ENCODE measurements at regions not wholly inside any gene's neighbourhood (a gene's known extent, or its start where the extent isn't known, plus 50 kb on each side); places are given as distances from the start of the nearest gene placed in this dataset.

DNA sequence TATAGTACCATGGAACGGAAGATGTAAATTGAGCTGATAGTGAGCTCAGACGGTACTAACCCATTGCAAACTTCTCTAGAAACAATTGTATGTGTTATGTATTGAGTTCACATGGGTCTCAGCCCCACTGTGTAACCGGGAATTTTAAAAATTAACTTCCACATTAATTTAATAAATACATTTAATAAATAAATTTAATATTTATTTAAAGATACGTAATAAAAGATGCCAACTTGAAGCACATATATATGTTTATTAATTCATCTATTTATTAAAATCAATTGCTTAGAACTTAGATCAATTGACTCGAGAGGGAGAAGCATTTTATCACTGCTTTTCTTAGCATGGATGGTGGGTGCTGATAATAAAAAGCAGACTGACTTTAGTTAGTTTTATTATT, 170.1 kb upstream of the NPVF start:
- no peak for DNase-seq

DNA sequence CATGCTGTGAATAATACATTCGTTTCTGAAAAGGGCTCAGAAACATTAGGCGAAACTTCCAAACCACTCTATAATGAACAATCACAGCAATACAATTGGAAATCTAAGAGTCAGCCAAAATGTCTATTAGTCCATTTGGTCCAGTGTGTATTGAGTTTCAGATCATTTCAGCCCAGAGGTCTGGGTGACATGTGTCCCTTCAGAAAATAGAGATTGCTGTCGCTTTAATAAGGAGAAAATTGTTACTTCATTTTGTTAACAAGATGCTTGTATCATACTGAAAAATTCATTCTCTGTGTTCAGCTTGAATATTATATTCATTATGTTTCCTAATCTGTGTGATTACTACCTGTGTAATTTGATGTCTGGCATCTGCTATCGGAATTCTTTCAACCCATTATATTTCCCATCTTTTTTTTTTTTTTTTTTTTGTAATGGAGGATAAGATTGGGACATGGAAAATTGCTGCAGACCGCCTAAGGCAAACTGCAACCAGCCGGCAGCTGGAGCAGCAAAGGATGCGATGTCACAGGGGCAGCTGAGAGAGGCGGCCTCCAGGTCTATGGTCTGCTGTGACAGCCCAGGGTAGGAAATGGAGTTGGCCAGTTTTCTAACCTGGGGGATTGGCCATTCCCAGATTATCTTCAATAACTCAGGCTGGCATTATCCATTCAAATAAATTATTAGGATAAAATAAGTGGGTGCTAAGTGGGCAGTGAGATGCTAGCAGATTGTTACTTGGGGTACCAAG, 170.9 kb upstream of the NPVF start:
- no peak for DNase-seq

DNA sequence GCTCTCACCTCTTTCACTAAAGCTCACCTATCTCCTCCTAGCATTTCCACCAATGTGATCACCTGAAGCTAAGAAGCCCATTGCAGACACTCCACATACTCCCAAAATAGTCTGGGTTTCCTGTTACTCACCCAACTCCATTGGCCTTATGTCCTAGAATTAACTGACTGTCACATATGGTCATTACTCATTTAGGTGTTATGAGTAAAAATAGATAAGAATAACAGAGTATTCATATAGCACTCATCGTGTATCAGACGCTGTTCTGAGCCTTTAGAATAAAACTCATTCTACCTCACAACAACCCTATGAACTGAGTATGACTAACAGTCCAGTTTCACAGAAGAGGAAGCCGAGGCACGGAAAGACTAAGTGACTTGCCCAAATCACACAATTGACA, 174.2 kb upstream of the NPVF start:
- no peak for DNase-seq

DNA sequence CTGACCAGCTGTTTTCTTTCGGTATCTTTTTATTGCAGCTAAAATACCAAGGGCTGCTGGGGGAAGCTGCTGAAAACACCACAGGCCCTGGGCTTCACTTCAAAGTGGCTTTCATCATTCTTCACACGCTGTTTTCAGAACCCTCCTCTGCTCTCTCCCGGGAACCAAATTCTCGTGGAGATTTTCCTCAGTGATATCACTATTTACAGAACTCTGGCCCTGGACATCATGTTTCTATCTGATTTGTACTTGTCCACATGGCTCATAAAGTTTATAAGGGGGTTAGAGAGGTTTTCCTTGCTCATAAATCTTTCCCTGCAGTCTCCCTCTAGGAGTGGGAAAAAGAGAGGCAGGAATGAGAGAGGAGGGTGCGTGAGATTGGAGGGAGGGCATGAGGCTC, 177.4 kb upstream of the NPVF start:
- no peak for DNase-seq

DNA sequence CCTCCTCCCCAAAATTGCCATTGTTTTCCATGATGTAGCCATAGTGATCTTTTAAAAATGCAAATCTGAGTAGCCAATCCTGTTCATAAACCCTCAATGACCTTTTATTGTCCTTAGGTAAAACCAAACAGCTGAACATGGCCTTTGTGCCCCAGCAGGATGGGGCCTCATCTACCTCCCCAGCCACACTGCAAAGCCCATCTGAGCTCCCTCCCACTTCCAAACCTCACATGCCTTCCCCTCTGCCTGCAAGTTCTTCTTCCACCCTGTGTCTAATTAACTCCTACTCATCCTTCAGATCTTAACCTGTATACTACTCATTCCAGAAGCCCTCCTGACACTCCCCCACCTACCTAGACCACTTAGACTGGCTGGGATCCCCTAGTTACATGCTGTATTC, 178.8 kb upstream of the NPVF start:
- no peak for DNase-seq

DNA sequence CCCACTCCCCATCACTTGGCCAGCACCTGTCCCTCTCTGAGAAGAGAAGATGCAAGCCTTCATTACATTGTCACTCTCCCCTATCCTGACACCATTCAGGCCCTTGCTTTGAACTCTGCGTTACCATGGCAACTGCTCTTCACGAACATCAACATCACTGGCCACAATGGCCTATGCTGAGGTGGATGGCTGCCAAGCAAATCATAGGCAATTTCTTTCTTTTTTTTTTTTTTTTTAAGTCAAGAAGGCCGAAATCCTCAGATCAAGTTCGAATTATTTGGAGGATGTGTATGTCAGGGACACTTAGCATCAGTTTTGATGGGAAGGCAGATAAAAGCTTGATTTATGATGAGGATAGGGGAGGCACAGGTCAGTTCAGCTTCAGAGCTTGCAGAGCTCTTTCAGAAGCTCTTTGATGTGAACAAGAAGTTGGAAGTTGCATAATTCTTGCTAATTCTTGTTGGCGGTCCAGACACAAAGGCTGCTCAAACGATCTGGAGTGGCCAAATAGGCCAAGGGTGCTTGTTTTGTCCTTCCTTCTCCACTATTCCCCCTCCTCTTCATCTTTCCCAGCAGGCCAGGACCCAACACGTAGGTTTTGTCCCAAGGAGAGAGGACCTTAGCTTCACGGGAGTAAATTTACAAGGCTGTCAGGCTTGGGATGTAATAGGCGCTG, 179.9 kb upstream of the NPVF start:
- DNase-seq = no peak

DNA sequence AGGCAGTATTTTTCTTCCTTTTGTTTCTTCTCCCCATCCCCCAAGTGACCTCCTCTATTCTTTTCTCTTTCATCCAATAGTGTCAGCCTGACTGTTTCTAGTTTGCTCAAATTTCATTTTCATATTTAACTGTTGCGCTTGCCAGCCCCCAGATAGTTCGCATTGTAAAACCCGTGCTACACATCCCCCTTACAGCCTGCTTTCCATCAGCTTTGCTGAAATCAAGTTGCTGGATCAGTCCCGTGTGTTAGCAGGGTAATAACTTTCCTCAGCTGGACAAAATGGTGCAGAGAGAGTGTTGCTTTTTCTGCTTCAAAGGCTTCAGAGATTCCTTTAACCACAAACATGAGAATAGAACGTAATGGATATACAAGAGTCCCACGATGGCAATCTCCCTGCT, 180.6 kb upstream of the NPVF start:
- DNase-seq = no peak

DNA sequence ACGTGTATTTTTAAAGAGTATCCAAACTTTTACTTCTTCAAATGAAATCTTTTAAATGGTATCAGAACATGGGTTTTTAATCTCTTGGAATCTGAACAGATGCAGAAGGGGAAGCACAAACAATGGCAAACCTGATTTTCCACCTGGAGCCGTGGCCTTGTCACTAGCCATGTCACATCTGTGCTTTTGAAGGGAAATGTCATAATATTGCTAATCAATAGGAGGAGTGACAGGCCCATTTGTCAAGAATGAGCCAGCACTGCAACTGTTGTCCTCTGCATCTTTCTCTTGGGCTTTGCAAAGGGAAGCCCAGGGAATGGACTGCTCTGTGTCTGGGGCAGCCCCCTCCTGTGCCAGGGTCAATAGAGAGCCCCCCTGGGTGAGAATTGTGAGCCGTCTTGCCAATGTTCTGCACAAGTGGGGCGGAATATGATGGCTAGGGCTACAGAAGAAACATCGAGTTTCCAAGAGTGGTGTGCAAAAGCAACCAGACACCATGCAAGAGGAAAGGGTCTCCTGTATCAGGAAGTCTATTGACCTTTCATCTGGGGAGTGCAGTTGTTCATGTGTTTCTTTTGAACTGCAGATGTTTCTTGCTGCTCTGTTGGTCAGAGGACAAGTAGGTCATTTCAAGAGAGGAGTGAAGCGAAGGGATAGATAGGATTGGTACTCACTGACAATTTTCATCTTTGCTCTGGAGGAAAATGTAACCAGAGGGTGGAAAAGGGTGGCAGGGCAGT, 181.8 kb upstream of the NPVF start:
- DNase-seq = no peak

DNA sequence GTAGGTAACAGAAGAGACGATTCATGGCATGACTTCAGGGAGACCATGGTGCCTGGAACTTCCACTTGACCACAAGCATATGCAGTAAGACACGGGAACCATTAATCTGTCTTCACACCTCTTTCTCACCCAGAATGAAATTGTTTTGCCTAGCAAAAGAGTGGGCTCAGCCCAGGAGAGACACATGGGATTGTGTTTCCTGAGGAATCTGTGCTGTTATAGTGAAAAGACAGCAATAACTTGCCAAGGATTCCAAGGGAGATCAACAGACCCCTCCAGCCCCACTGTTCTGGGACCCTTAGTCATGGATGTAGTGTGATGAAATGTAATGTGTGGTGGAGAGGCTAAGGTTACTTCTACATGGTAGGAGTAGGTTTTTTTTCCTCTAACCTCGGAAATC, 192.5 kb upstream of the NPVF start:
- no peak for DNase-seq

DNA sequence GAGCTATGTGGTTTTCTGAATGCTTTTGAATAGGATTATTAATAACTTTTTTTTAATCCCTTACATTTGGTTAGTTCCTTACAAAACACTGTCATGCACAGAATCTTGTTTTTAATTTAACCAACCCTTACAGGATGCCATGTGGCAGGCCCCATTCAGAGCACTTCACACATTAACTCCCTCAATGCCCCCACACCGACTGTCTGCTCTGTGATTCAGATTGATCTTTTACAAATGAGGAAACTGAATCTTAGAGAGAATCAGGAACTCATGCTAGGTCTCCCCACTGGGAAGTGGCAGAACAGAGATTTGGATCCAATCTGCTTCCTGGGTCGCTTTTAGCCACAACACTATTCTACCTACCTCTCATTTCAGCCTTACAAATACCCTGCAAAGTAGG, 195.8 kb upstream of the NPVF start:
- DNase-seq = no peak

DNA sequence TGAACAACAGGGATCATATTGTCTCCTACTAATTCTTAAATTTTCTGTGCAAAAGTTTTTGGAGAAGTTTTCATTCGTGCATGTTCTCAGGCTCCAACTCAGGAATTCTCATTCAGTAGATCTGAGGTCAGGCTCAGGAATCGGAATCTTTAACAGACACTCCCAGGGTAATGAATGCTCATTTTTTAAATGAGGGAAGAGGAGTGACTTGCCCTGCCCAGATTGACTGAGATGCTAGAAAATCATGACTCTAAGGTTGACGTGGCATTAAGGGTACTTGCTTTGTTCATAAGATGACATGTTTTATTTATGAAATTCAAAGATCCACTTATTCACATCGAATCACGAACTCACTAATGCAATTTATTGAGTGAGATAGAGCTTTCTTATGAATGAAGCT, 196.6 kb upstream of the NPVF start:
- DNase-seq = no peak

DNA sequence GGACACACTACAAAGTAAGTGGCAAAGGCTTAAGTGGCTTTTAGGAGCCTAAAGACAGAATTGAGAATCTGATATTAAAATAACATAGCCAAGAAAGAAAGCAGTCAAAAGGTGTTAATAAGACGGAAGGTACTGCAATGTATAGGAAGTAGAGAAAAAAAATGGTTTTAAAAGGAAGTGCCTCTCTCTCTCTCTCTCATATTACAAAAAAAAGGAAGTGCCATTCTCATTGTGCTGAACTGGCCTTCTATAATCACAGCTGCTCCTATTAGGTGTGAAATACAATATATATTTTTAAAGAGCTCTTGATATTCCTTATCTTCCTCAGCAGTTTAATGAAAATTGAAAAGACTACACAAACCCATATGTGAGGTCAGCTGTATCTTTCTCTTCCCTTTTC, 199.4 kb upstream of the NPVF start:
- DNase-seq = no peak

DNA sequence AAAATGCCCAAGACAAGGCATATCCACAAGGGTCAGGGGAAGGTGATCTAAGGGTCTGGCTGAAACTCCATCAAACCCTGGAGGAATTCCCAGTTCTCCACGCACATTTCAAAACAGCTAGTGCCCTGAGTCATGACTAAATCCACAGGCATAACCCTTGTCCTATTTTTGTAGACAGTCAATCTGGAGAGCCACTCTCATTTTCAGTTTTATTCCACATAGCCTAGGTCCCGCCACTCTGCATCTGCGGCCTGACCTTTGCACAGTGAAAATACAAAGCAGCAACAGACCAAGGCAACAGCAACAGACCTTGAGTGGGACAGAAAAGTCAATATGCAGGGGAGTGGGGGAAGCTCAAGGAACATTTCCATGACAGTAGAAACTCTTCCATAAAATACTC, 201.4 kb upstream of the NPVF start:
- DNase-seq = no peak

DNA sequence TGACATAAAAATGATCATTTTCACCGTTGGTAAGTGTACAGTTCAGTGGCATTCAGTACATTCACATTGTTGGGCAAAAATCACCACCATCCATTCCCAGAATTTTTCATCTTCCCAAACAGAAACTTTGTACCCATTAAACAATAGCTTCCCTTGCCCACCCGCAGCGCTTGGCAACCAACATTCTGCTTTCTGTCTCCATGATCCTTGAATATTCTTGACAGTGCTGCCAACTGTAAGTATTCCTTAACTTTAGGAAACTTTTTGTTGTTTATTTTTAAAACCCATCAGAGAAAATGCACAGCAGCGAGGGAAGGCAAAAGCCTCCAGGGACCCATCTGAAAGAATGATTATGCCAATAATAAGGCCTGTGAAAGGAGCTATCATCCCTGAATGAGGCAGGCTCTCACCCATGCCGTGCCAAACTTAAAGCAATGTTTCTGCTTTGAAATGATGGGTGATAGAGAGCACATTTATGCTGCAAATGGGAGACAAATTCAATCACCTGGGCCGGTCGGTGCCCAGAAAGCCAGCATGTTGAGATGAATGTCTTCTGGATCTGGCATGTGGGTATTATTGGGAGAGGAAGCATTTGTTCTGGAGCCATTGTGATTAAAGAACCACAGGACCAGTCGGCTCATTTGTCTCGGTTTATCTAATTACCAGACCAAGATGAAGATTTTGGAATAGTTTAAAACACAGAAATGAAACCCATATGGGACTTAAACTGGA, 202.1 kb upstream of the NPVF start:
- no peak for DNase-seq

DNA sequence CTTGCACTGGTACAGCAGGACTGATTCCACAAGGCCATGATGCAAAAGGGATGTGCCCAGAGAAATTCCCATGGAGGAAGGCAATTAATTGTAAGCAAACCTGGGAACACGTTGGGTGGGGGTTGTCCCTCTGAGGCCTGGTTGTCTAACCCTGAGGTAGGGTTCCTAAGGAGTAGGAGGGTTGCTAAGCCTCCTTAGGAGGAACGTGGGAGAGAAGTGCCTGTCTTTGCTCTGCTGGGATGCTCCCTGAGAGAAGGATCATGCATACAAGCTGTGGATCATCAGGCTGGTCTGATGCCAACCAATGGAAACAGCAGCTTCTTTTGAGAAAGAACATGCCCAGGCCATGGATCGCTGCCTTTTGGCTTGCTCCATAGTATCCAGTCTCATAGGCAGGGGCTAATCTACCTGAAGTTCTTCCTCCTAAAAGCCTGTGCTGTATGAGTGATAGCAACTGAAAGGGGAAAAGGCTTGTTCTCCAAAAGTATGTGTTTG, 203.7 kb upstream of the NPVF start:
- DNase-seq = no peak

DNA sequence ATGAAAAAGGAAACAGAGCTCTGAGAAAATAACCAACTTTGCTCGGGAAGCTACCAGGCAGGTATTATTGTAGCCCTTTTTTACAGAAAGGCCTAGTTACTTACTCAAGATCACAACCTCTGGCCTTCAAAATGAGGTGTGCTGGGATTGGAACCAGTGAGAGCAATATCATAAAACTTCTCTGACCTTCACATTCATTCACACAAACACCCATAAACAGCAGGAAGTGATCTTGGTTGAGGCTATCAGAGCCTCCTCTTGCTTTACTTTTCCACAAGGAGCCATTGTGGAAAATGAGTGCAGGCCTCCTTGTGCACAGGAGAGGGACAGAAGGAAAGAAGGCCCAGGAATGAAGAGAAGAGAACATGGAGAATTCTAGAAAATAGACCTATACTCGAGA, 204.5 kb upstream of the NPVF start:
- no peak for DNase-seq

DNA sequence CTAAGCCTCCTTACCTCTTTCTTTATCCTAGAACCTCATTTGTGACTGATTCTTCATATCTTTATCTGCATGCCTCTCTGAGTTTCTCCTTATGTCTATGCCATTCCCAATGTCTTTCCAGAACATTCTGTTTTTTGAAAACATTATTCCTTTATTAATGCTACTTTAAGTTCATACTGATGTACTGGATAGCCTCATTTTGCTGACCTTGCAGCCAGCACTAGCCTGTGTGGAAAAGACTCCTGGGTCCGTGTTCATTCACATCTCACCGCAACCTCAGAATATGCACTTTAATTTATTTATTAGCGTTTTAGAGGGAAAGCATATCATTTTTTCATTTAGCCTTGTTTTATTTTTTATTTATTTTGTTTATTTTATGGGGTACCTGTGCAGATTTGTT, 208.1 kb upstream of the NPVF start:
- DNase-seq = no peak

DNA sequence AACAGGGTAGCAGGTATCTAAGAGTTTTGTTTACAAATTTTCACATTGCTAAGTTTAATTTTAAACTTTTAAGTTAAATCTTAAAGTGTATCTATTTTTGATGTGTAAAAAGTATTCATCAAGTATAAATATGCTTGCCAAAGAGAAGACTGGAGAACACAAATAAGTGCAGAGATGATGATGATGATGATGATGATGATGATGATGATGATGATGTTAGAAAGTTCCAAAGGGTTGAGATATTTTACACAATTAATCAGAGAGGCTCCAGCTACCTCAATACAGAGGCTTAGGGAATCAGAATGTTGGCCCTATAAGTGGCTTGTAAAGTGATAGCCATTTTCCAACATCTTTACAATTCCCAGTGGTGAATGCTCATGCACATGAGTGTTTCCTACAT, 209.0 kb upstream of the NPVF start:
- DNase-seq = no peak

DNA sequence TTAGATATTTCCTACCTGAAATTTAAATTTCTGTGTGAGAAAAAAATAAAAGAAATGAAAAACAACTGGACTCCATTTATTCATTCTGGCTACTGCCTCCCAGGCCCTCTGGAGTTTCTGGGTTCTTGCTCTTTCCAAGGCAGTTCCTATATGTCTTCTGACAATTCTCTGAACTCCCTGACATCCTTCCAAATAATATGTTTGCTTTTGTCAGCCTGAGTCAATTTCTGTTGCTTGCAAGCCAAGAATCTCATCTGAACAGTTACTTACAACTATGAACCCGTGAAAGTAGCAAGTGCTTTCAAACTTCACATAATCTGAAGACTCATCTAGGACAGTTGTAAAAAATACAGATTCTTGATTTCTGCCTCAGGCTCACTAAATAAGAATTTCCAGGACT, 216.7 kb upstream of the NPVF start:
- no peak for DNase-seq

DNA sequence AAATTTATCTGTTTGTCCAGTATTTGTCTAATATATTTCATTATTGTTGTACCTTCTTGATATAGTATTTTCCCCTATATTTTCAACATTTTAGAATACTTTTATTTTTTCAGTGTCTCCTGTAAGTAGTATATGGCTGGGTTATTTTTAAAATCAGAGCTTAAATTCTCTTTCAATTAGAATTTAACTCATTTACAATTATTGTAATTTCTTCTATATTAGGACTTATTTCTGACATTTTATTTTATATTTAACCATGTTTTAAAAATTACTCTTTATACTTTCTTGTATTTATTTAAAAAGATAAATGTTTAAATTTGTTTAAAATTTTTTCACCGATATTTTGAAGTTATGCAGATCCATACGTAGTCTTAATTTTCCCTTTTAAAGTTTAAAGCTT, 220.0 kb upstream of the NPVF start:
- no peak for DNase-seq

DNA sequence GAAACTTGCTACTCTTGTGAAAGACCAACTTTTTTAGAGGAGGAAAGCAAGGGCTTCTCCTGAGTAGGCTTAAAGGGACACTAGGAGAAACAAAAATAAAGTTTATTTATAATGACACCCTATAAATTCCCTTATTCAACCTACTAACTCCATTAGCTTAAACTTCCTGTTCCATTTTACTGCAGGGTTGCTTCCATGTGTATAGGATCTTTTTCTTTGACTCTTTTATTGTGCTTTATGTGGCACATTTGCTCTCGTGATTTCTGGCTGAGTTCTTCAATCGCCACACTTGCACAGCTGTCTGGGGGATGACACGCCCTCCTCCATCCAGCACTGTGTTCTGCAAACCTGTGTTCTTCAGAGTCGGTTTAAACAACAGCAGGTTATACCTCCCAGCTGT, 225.7 kb upstream of the NPVF start:
- DNase-seq = no peak

DNA sequence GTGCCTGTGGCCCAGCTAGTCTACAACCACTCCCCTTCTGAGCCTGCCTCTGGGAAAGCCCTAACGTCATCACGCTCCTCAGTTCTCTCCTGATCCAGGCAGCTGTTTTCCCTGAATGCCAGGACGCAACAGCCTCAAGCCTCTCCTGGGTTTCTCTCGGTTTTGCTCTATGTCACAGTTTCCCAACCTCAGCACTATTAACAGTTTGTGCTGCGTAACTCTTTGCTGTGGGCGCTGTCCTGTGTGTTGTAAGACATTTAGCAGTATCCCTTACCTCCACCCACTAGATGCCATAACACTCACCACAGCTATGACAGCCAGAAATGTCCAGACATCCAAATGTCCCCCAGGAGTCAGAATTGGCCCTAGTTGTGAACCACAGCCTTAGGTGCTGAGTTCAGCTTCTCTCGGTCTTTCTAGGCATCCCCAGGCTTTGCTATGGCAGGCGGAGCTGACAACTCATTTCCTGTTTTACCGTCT, 226.3 kb upstream of the NPVF start:
- DNase-seq = no peak

DNA sequence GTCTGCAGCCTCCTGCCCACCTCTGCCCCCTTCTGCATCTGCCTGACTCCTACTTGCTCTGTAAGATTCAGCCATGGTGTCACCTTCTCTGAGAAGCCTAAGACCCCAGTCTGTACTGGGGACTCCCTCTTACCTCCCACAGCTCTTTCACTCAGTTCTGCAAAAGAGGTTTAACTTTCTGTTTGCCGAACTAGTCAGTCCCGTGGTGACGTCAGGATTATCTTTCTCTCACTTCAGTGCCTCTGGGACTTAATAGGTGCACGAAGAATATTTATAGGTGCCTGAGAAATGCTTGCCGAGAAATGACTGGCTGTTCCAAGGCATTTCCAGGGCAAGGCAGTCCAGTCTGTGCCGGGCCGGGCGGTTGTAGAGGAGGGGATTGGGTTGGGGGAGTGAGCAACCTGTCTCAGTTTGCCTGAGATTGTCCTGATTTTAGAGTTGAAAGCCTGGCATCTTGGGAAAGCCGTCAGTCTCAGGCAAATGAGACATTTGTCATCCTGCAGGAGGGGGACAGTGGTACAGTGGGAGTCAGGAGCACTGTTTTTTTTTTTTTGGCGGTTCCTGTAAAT, 227.5 kb upstream of the NPVF start:
- no peak for DNase-seq
